OCI-LY7 (cell line): ENCODE measurements at regions not wholly inside any gene's neighbourhood (a gene's known extent, or its start where the extent isn't known, plus 50 kb on each side); places are given as distances from the start of the nearest gene placed in this dataset.

Experiments used
- BruUV-seq: library from RNA; stranded (reverse); fragments of 400-500 nt; replicated peaks from 2 replicates; lab custom pipeline; 2021; lab: Mats Ljungman, UMichigan
- CTCF ChIA-PET: fragments of 300-600 bp; sonication (Branson Sonifier 250); formaldehyde crosslinking; loops from one replicate; lab custom pipeline; 2022; ENCODE audit warnings: antibody characterized with exemption; ENCODE audit not compliant: unreplicated experiment; lab: Charles Lee
- POLR2A ChIA-PET: fragments of 300-600 bp; sonication (Branson Sonifier 250); formaldehyde crosslinking; loops from one replicate; lab custom pipeline; 2022; ENCODE audit warnings: antibody characterized with exemption; lab: Charles Lee
- DNase-seq: peaks from one replicate; pipeline ENCODE4 v3.0.0-alpha.2; 2015; ENCODE audit warnings: low spot score
- H2AFZ ChIP-seq: fragments of 200-600 bp; sonication (generic), shearing (Covaris generic); 2 replicates; pipeline ENCODE4 v1.6.1; 2014; ENCODE audit warnings: mild to moderate bottlenecking, antibody characterized with exemption, low read length, moderate library complexity
- H3K27ac ChIP-seq: fragments of 200-600 bp; sonication (generic); 2 replicates; pipeline ENCODE4 v1.5.1; 2014; ENCODE audit warnings: mixed run types, low read depth, mild to moderate bottlenecking, moderate library complexity, low read length, inconsistent platforms; ENCODE audit not compliant: poor library complexity, severe bottlenecking
- H3K36me3 ChIP-seq: fragments of 200-600 bp; sonication (generic); 2 replicates; pipeline ENCODE4 v1.6.1; 2014; ENCODE audit warnings: mild to moderate bottlenecking, antibody characterized with exemption, low read length, moderate library complexity, mixed read lengths; ENCODE audit not compliant: insufficient read depth
- H3K4me1 ChIP-seq: fragments of 200-600 bp; sonication (generic); 2 replicates; pipeline ENCODE4 v1.5.1; 2014; ENCODE audit warnings: mild to moderate bottlenecking, low read length; ENCODE audit not compliant: insufficient read depth, poor library complexity, severe bottlenecking
- H3K4me2 ChIP-seq: fragments of 200-600 bp; sonication (generic); 2 replicates; pipeline ENCODE4 v1.6.1; 2014; ENCODE audit warnings: mild to moderate bottlenecking, low read length
- H3K4me3 ChIP-seq: fragments of 200-600 bp; sonication (generic); 2 replicates; pipeline ENCODE4 v1.5.1; 2014; ENCODE audit warnings: mild to moderate bottlenecking, low read depth, low read length; ENCODE audit not compliant: poor library complexity, severe bottlenecking
- H3K79me2 ChIP-seq: fragments of 200-600 bp; sonication (generic); 2 replicates; pipeline ENCODE4 v1.6.1; 2016; ENCODE audit warnings: low read depth, mild to moderate bottlenecking, low read length, moderate library complexity, mixed read lengths; ENCODE audit not compliant: insufficient read depth
- H3K9me2 ChIP-seq: fragments of 200-600 bp; sonication (generic); 2 replicates; pipeline ENCODE4 v1.6.1; 2016; ENCODE audit warnings: mild to moderate bottlenecking, low read length, mixed read lengths; ENCODE audit not compliant: insufficient read depth
- H3K9me3 ChIP-seq: fragments of 200-600 bp; sonication (generic); 2 replicates; pipeline ENCODE4 v1.6.1; 2014; ENCODE audit warnings: mild to moderate bottlenecking, mixed run types, low read length, mixed read lengths
- H4K20me1 ChIP-seq: fragments of 200-600 bp; sonication (generic); 2 replicates; pipeline ENCODE4 v1.6.1; 2014; ENCODE audit warnings: mild to moderate bottlenecking, antibody characterized with exemption, low read length, moderate library complexity, mixed read lengths; ENCODE audit not compliant: insufficient read depth
- CTCF ChIP-seq: fragments of 200-600 bp; sonication (generic); conservative IDR thresholded peaks from 2 replicates; pipeline ENCODE4 v1.5.1; 2014; ENCODE audit warnings: mild to moderate bottlenecking, antibody characterized with exemption, low read length, moderate library complexity, mixed read lengths
- EZH2phosphoT487 ChIP-seq: fragments of 200-600 bp; sonication (generic); IDR thresholded peaks from 2 replicates; pipeline ENCODE4 v1.6.1; 2018; ENCODE audit warnings: low read depth, borderline replicate concordance, mild to moderate bottlenecking, mixed run types, antibody characterized with exemption, low read length, moderate library complexity, mixed read lengths
- intact Hi-C: fragments of 100-400 bp; cut with micrococcal nuclease; formaldehyde crosslinking; loops from one replicate; pipeline ENCODE4 v1.10.0; 2022; ENCODE audit not compliant: unreplicated experiment

- H3K36me3 ChIP-seq = no peaks in the 10 kb centered on the region
- H3K9me2 ChIP-seq = no peaks in the 10 kb centered on the region
- ChIA-PET CTCF (no interaction called here), POLR2A (no interaction called here)
- no TSS peak for BruUV-seq
- no peaks in the 10 kb centered on the region for H3K4me1 ChIP-seq
- DNase-seq = no peak
- TF ChIP-seq EZH2phosphoT487 (no peak), CTCF (no peak)
- intact Hi-C loops = no loop called here
- H3K9me3 ChIP-seq = no peaks in the 10 kb centered on the region
- H2AFZ ChIP-seq = no peak overlapping the region
- H3K79me2 ChIP-seq = no peaks in the 10 kb centered on the region
- no peak overlapping the region for H3K27ac ChIP-seq
- no peaks in the 10 kb centered on the region for H4K20me1 ChIP-seq
- H3K4me3 ChIP-seq = no peak overlapping the region
- no peak overlapping the region for H3K4me2 ChIP-seq
These were observed 151.4 kb downstream of the SNRPN start for GRCh38 chr15:25106209-25106608.

- no peaks in the 10 kb centered on the region for H3K36me3 ChIP-seq
- H2AFZ ChIP-seq = no peak overlapping the region
- ChIA-PET POLR2A (interaction anchor here (0.9 kb wide), 1 partner anchor 196 kb away, joined by 4 read pairs; no protein-coding TSS in a partner anchor), CTCF (no interaction called here)
- H3K4me1 ChIP-seq = no peaks in the 10 kb centered on the region
- H3K79me2 ChIP-seq = no peaks in the 10 kb centered on the region
- intact Hi-C loops = no loop called here
- no peak overlapping the region for H3K27ac ChIP-seq
- no peaks in the 10 kb centered on the region for H3K9me3 ChIP-seq
- no peaks in the 10 kb centered on the region for H4K20me1 ChIP-seq
- H3K4me3 ChIP-seq = no peak overlapping the region
- BruUV-seq = no TSS peak
- H3K4me2 ChIP-seq = no peak overlapping the region
- no peak for DNase-seq
- no peaks in the 10 kb centered on the region for H3K9me2 ChIP-seq
- TF ChIP-seq EZH2phosphoT487 (no peak), CTCF (no peak)
These were observed 179.0 kb downstream of the SNRPN start for GRCh38 chr15:25133804-25134203.

- Histone ChIP-seq H3K27ac (no peak overlapping the region), H3K4me2 (no peak overlapping the region), H3K36me3 (no peaks in the 10 kb centered on the region), H3K79me2 (no peaks in the 10 kb centered on the region), H3K9me2 (no peaks in the 10 kb centered on the region), H3K4me1 (no peaks in the 10 kb centered on the region), H3K9me3 (no peaks in the 10 kb centered on the region), H3K4me3 (no peak overlapping the region), H4K20me1 (no peaks in the 10 kb centered on the region), H2AFZ (no peak overlapping the region)
- ChIA-PET CTCF (no interaction called here), POLR2A (interaction anchor here (0.9 kb wide), 1 partner anchor 195 kb away, joined by 4 read pairs; no protein-coding TSS in a partner anchor)
- no TSS peak for BruUV-seq
- intact Hi-C loops = no loop called here
- TF ChIP-seq CTCF (peak; percentile 51), EZH2phosphoT487 (no peak)
- no peak for DNase-seq
These were observed 179.8 kb downstream of the SNRPN start for GRCh38 chr15:25134546-25134945.
